ENCODE measurements at regions not wholly inside any gene's neighbourhood (a gene's known extent, or its start where the extent isn't known, plus 50 kb on each side); places are given as distances from the start of the nearest gene placed in this dataset.

DNA sequence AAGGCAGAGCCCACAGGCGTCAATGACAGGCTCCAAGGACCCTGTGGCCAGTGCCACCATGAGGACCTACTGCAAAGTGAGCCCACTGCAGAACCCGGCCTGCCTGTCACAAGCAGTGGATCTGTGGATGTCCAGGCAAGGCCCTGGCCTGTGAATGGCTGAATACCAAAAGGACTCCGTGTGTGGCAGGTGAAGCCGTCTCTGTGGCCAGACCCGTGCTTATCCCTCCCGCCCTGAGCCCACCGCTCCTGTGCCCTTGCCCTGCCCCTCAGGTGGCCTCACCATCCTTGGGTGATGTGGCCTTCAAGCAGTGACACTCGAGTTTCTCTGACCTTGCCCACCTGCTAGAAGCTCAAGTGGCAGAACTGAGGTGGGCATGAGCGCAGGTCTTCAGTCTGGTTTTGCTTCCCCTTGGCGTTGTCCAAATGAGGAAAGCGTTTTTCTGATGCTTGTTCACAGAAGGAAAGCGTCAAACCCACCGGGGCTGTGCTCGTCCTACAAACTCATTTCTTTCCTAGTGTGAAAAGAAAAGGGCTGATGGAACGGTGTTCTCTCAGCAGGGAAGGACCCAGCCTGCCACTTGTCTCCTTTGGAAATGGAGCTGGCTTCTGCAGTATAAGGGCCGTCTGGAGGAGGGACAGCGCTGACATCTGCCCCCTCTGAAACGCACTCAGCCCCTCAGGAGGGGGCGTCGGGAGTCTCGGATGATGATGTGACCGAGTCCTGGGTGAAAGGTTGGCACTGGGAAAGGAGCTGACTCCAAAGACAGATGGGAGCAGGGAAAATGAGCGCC lies 377.7 kb upstream of the IRX4 start:
- FAIRE-seq: no peak
- no peak for DNase-seq (ENCODE audit: extremely low spot score, insufficient read length, low read depth)

DNA sequence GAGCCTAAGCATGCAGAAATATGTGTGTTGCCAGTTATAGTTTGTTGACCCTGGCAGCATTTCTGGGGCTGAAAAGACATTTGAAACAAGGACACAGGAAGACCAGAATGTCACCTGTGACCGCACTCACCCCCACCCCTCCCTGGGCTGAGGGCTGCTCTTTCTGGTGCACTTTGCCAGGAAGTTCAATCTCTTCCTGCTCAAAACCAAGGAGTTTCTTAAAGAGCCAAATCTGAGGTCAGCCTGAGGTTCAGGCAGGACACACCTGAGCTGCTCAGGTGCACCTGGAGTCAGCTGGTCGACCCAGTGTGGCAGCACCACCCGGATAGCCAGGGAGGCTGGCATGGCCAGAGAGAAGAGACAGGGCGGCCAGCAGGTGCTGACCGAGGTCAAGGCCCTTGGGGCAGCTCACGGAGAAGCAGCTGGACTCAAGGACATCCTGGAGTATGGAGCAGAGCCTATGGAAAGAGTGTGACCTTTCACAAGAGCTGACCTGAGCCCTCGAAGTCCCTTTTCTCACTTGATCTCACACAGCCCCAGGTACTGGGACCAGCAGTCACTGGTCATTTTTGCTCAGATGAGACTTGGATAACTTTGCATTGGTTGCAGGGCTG lies 376.9 kb upstream of the IRX4 start:
- DNase-seq (ENCODE audit: extremely low spot score, insufficient read length, low read depth) (no peak), FAIRE-seq (no peak)

DNA sequence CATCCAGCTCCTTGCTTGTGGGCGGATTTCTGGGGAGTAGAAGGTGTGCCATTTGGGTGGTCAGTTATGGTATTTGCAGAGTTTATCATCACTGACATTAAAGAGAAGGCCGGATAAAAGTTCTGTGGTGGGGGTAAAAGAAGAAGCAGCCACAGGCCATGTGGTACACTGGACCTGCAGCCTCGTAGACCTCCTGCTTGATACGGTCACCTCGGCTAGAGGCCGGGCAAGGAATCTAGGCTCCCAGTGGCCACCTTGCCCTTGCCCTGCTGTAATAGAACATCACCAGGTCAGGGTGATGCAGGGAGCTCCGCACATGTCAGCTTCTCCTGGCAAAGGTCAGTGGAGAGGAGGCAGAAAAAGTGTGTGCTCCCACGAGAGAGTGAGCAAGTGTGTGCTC lies 376.1 kb upstream of the IRX4 start:
- FAIRE-seq (no peak), DNase-seq (ENCODE audit: extremely low spot score, insufficient read length, low read depth) (no peak)

DNA sequence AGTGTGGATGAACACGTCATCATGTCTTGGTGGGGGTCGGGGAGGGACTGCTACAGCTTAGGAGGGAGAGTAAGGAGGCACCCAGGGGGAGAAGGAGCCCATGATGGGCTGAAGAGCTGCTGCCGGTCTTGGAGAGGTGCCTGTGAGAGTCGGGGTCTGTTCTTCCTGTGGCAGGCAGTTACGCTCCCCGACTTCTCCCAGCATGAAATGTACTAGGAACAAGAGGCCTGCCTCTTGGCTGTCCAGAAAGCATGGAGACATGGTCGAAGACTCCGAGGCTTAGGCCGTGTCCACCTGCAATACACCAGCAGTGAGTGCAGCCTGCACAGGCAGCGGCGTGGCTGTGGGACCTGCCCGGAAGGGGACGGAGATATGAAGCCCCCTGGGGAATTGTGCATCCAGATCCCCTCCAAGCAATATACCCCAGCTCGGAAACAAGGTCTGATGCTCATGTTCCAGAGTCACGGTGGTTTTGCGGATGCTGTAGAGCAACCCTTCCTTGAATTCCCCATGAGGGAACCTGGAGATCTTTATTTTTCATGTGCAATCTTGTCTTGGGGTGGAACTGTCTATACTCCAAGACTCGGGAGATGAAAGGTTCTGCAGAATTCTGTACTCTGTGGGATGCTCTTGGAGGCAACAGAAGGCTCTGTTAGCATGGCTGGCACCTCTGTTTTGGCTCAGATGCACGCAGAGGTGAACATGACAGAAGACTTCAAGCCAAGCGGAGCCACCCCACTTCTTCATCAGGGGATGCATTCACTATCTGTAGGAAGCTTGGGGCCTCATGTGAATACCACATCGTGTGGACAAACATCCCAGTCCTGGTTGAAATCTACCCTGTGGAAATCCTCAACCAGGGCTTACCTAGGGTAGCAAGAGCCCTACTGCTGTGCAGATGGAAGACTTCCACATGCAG lies 374.9 kb upstream of the IRX4 start:
- FAIRE-seq: no peak
- no peak for DNase-seq (ENCODE audit: extremely low spot score, insufficient read length, low read depth)

DNA sequence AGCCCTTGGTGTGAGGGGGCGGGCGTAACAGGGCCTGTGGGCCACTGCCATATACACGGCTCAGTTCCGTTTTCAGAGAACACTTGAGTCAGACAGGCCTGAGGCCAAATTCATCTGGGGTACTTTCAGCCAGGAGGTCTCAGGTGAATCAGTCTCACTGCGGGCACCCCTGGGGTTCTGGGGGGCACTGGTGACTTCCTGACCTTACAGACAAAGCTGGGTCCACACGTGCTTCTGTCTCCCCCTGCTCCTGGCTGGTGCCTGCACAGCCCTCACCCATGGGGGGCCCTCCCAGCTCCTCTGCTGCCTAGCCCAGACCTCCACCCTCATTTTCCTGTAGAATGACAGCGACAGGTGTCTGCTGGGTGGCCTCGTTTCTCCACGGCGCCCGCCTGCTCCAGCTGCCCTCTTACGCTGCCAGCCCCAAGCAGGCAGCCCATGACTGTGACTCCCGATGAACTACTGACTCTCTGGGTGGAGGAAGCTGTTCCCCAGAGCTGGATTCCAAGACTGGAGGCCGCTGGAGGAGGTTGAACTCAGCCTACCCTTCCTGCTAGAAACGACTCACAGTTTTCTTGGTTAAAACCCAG lies 374.1 kb upstream of the IRX4 start:
- FAIRE-seq (no peak), DNase-seq (ENCODE audit: extremely low spot score, insufficient read length, low read depth) (no peak)

DNA sequence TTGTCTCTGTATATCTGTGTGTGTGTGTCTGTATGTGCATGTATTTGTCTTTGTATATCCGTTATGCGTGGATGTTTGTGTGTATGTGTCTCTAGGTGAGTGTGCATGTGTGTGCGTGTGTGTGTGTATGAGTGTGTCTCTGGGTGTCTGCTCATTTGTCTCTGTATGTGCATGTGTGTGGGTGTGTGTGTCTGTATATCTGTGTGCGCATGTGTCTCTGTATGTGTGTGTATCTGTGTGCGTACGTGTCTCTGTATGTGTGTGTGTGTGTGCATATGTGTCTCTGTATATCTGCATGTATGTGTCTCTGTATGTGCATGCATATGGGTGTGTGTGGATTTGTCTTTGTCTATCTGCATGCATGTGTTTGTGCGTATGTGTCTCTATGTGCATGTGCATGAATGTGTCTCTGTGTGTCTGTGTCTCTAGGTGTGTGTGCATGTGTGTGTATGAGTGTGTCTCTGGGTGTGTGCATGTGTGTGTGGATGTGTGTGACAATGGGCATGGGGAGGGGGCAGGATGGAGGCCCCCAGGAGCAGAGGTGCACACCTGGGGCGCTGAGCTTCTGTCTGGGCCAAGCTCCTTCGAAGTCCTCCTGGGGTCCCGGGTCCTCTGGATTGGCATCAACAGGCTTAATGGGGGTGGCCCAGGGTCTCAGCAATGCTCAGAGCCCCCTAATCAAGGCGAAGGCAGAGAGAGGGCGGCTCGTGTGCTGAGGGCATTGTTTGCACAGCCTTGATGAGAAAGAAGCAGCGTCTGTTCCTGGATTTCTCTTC lies 373.4 kb upstream of the IRX4 start:
- FAIRE-seq (no peak), DNase-seq (ENCODE audit: extremely low spot score, insufficient read length, low read depth) (no peak)

DNA sequence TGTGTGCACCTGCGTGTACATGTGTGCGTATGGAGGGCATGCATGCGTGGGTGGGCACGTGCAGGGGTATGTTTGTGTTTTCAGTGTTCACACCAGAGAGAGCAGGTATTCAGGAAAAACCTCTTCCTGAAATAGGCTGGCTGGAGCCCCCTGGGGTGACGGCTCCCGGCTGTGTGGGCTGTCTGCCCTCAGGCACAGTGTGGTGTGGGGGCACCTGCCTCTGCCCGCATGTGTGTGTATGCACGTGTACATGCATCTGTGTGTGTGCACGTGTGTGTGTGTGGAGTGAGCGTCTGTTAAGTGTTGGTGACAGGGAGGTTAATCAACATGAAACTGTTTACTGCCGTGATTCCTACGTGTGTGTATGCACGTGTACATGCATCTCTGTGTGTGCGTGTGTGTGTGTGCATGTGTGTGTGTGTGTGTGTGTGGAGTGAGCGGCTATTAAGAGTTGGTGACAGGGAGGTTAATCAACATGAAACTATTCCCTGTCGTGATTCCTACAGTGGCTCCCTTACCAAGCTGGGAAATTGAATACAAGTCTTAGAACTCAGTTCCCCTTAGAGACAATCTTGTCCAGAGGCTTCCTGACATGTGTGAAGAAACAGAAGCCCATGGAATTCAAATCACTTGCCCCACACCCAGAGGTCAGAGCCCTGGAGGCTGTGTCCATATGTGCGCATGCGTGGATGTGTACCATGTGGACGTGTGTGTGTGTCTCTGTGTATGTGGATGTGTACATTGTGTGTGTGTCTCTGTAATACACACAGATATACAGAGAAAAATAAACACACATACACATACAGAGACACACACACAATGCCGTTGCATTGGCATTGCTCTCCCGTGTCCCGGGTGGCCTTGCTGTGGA lies 372.4 kb upstream of the IRX4 start:
- FAIRE-seq (no peak), DNase-seq (ENCODE audit: extremely low spot score, insufficient read length, low read depth) (no peak)

DNA sequence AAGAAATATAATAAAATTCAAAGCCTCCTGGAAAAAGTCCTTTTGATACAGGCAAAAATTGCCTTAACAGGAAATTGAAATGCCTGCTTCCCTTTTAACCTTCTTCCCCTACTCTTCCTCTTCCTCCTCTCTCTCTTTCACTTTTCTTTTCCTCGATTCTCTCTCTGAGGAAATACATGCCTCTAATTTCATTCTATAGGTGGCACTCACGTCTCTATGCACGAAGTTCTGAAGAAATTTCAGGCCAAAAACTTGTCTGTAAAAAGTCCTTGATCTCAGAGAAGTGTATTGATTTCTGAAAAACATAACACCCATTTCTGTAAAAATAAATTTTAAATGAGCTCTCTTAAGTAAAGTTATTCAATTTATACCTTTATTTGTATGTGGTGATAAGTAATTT lies 371.7 kb upstream of the IRX4 start:
- no peak for DNase-seq (ENCODE audit: extremely low spot score, insufficient read length, low read depth)
- no peak for FAIRE-seq

DNA sequence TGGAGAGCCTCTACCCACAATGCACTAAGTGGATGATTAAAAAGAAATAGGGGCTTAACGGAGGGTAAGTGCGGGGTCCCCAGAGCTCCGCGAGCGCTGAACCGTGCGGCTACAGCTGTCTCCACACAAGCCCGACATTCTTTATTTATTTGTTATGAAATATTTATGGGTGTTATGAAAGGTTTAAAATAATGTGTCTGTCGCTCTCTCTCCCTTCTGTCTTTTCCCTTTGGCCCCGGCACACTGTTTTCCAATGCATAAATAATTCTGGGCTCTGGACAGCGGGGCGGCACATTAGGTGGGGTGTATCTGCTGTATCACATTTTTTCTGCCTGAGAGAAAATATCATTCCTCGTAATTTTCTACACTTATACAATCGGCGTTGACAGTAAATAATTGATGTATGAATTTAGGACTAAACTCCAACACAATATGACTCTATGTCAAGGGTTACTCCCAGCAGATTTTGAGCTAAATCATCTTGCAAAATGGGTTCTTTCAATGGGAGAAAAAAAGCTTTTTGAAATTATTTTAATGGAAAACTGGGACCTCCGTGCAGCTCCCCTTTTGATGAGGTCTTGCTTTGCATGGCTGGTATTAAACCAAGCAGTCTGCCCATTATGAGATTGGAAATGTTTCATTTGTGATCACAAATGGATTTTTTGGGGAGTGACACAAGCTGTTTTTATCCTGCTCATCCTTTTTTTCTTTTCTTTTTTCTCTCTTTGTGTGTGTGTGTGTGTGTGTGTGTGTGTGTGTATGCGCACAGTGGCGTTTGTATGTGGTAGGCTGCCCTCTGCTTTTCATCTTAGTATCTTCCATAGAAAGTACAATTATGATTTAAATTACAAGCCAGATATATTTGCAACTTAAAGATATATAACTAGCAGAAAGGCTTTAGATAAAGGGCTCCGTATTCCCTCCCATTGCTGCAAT lies 370.6 kb upstream of the IRX4 start:
- no peak for FAIRE-seq
- DNase-seq (ENCODE audit: extremely low spot score, insufficient read length, low read depth): no peak

DNA sequence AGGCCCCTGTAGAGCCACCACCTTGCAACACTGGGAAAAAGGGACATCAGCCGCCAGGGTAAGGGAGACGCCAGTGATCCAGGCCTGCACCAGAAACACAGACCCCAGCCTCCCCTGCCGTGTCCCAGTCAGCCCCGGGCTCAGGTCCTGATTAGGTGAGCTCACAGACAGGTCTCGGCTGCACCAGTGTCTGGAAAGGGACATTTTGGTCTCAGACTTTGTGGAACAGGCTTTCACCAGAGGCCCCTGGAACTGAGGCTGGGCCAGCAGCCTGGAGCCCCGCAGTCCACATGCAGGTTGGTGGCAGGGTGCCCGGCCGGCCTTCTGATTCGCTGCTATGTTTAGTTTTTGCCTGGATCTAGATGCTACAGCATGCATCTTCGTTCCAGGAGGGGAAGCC lies 369.0 kb upstream of the IRX4 start:
- DNase-seq (ENCODE audit: extremely low spot score, insufficient read length, low read depth): no peak
- no peak for FAIRE-seq

DNA sequence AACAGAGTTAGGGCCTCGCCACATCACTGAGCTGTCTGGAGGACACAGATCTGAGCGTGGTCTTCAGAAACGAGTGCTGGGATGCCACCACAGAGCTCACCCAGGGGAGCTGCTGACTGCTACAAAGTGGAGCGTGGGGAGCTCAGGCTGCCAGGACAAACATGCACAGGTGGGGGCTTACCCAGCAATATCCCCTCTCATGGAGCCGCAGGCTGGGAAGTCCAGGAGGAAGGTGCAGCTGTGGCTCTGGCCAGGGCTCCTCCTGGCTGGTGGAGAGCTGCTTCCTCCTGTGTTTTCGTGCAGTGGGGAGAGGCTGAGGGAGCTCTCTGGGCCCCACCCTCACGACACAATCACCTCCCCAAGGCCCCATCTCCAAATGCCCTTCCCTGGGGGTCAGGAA lies 368.6 kb upstream of the IRX4 start:
- DNase-seq (ENCODE audit: extremely low spot score, insufficient read length, low read depth): no peak
- FAIRE-seq: no peak

DNA sequence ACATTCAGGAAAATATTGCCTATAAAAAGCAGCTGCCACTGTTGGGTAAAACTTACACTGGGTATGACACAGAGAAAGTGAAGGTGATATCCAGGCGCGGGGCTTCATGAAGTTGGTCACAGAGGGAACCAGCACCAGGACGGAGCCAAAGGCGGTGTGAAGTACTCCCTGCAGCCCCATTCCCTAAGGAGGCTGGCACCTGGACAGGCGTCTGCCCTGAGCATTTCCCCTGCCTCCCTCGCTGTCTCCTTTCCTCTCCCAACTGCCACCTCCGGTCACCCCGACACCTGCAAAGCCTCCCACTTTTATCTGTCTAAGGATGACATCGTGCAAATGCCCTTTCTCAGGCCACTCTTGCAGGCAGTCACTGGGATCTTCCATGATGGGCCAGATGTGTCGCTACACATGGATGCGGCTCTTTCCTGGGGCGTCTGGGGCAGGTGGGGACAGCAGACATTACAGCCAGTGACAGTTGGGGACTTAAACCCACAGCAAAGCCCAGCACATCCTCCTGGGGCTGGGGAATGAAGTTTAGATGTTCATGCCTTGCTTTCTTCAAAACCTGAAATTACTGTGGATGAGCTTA lies 367.7 kb upstream of the IRX4 start:
- no peak for DNase-seq (ENCODE audit: extremely low spot score, insufficient read length, low read depth)
- FAIRE-seq: no peak

DNA sequence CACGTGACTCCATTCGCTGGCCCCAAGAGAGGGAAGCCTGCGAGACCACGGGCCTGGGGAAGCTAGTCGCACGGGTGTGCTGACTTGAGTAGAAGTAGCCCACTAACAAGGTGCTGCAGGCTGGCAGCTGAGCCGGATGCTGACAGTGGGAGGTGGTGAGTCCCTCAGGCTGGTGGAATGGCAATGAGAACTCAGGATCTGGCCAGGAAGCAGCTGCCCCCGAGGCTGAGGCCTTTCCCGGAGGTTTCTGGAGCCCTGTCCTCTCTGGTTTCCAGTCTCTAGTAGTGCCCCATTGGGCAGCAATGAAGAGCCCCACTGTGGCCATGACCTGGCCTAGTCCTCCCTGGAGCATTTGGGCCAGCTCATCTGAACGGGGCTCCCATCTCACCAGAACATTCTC lies 366.7 kb upstream of the IRX4 start:
- no peak for DNase-seq (ENCODE audit: extremely low spot score, insufficient read length, low read depth)
- FAIRE-seq: no peak

DNA sequence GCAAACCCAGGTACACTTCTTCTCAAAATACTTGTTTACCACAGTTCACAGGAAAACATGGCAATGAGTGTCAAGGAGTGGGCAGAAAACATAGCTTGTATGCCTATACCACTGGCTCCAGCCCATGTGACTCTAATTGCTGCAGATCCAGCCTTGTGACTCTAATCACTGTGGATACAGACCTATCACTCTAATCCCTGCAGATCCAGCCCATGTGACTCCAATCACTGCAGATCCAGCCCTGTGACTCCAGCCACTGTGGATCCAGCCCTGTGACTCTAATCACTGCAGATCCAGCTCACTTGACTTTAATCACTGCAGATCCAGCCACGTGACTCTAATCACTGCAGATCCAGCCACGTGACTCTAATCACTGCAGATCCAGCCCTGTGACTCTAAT lies 366.3 kb upstream of the IRX4 start:
- DNase-seq (ENCODE audit: extremely low spot score, insufficient read length, low read depth) (no peak), FAIRE-seq (no peak)

DNA sequence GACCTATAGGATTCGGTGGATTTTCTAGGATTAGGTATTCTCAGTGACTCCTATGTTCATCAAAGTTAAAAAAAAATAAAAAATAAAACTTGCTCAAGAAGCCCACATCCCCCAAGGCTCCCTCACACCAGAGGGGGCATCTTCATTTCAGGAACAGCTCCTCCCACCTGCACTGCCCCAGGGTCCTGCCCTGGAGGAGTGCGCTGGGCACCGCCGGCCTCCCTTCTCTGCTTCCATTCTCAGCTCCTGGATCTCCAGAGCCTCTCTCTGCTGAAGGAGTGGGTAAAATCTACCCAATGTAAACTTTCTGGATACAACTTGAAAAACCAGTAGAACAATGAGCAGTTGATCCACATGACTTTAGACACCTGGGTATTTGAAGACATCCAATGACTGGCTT lies 359.8 kb upstream of the IRX4 start:
- FAIRE-seq: no peak
- no peak for DNase-seq (ENCODE audit: extremely low spot score, insufficient read length, low read depth)

DNA sequence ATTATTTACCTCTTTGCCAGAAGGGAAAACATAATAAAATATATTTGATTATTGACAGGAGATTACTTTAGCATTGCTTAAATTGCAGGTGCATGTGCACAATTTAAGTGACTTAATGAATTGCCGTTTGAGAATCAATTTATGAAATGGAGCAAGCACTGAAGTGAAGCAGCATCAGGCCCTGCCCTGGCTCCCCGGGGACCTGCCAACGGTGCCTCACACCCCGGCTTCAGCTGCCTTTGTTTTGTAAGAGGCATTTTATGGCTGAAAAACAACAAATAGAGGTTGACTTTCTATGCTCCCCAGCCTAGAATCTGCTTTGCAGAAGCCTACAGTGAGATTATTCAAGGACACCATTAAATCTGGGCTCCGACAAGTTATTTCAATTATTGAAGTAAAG lies 359.1 kb upstream of the IRX4 start:
- FAIRE-seq: no peak
- no peak for DNase-seq (ENCODE audit: extremely low spot score, insufficient read length, low read depth)

DNA sequence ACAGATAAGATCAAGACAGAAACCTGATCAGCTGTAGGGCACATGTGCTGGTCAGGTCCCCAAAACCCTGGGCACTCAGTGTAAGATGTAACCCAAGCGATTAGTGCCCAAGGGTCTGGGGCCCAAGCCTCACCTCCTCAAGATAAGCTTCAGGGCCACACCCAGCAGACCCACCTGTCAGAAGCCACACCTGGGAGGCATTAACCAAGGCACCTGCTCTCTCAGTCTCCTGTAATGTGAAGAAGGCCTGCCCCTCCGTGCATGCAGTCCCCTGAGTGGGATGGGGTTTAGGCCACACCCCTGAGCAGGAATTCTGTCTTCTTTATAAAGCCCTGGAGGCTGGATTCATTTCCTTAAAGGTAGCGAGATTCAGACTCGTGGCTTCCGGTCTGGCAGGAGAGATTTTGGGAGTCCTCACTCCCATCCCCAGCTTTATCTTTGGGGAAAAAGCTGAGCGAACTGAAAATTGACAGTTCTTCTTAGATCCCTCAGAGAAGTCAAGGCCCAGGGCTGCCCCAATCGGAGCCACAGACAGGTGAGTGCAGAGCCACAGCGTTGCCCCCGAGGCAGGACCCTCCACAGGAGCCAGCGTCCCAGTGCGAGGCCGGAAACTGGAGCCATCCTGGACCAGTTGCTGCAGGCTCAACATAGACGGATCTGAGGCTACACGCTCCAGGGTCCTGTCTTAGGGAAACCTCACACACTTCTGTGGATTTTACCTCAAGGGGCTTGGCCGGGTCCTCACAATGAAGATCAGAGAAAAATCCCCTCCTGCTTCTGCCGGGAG lies 357.6 kb upstream of the IRX4 start:
- DNase-seq (ENCODE audit: extremely low spot score, insufficient read length, low read depth) (no peak), FAIRE-seq (no peak)

Data from GM18507 (cell line).